EL (cell line): ENCODE measurements at regions not wholly inside any gene's neighbourhood (a gene's known extent, or its start where the extent isn't known, plus 50 kb on each side); places are given as distances from the start of the nearest gene placed in this dataset.

Experiments
- DNase-seq: peaks from one replicate; pipeline ENCODE4 v3.0.0-alpha.2; 2016

GRCh38 chr10:108130575-108130974, 966.1 kb upstream of the SORCS1 start:
- DNase-seq: no peak

- no peak for DNase-seq
Measured at GRCh38 chr10:108112218-108112617, 947.7 kb upstream of the SORCS1 start.

GRCh38 chr10:108104551-108105156, 940.1 kb upstream of the SORCS1 start:
- no peak for DNase-seq

GRCh38 chr10:108097258-108097657, 932.8 kb upstream of the SORCS1 start:
- no peak for DNase-seq

- no peak for DNase-seq
Measured at GRCh38 chr10:108095932-108096925, 931.7 kb upstream of the SORCS1 start.

- DNase-seq: no peak
Measured at GRCh38 chr10:108090476-108091215, 926.1 kb upstream of the SORCS1 start.

- no peak for DNase-seq
Measured at GRCh38 chr10:108086502-108086901, 922.0 kb upstream of the SORCS1 start.

GRCh38 chr10:108082596-108082995, 918.1 kb upstream of the SORCS1 start:
- no peak for DNase-seq

GRCh38 chr10:108078263-108078662, 913.8 kb upstream of the SORCS1 start:
- no peak for DNase-seq

- no peak for DNase-seq
Measured at GRCh38 chr10:108072466-108072865, 908.0 kb upstream of the SORCS1 start.

- DNase-seq: no peak
Measured at GRCh38 chr10:108070789-108071188, 906.3 kb upstream of the SORCS1 start.

GRCh38 chr10:108069096-108069495, 904.6 kb upstream of the SORCS1 start:
- DNase-seq: no peak

- no peak for DNase-seq
Measured at GRCh38 chr10:108064746-108065260, 900.3 kb upstream of the SORCS1 start.

- no peak for DNase-seq
Measured at GRCh38 chr10:108060246-108060645, 895.7 kb upstream of the SORCS1 start.

GRCh38 chr10:108055506-108055905, 891.0 kb upstream of the SORCS1 start:
- DNase-seq: no peak

GRCh38 chr10:108052981-108053380, 888.5 kb upstream of the SORCS1 start:
- no peak for DNase-seq

- DNase-seq: no peak
Measured at GRCh38 chr10:108051218-108051617, 886.7 kb upstream of the SORCS1 start.

- DNase-seq: no peak
Measured at GRCh38 chr10:108050626-108051025, 886.1 kb upstream of the SORCS1 start.

- DNase-seq: no peak
Measured at GRCh38 chr10:108049668-108050067, 885.2 kb upstream of the SORCS1 start.

GRCh38 chr10:108048898-108049297, 884.4 kb upstream of the SORCS1 start:
- no peak for DNase-seq

- DNase-seq: no peak
Measured at GRCh38 chr10:108039821-108040584, 875.5 kb upstream of the SORCS1 start.

GRCh38 chr10:108037061-108037460, 872.6 kb upstream of the SORCS1 start:
- DNase-seq: no peak
